SJCRH30 (cell line): ENCODE measurements at regions not wholly inside any gene's neighbourhood (a gene's known extent, or its start where the extent isn't known, plus 50 kb on each side); places are given as distances from the start of the nearest gene placed in this dataset.
"Not testable (repeated sequence)": the region's sequence is repeated elsewhere in the genome, so short reads cannot be mapped to it uniquely, and the experiment has no call there.

Source experiments
- DNase-seq, 2 experiments: peaks; one replicate each; pipeline ENCODE4 v3.0.0-alpha.2; 2015 to 2020
- H3K27ac ChIP-seq: fragments of 250-450 bp; sonication (Bioruptor Pico); 2 replicates; pipeline ENCODE4 v1.5.1; 2020; ENCODE audit warnings: mild to moderate bottlenecking, moderate library complexity
- H3K27me3 ChIP-seq: fragments of 250-450 bp; sonication (Bioruptor Pico); 2 replicates; pipeline ENCODE4 v1.5.1; 2020; ENCODE audit warnings: mild to moderate bottlenecking, moderate library complexity
- H3K36me3 ChIP-seq: fragments of 250-450 bp; sonication (Bioruptor Pico); 2 replicates; pipeline ENCODE4 v1.5.1; 2020; ENCODE audit warnings: mild to moderate bottlenecking, moderate library complexity
- H3K4me1 ChIP-seq: fragments of 250-450 bp; sonication (Bioruptor Pico); 2 replicates; pipeline ENCODE4 v1.5.1; 2020; ENCODE audit warnings: mild to moderate bottlenecking, moderate library complexity
- H3K4me3 ChIP-seq: fragments of 250-450 bp; sonication (Bioruptor Pico); 2 replicates; pipeline ENCODE4 v1.5.1; 2020; ENCODE audit warnings: mild to moderate bottlenecking, moderate library complexity
- H3K9me3 ChIP-seq: fragments of 250-450 bp; sonication (Bioruptor Pico); replicated peaks from 2 replicates; pipeline ENCODE4 v1.5.1; 2020; ENCODE audit warnings: mild to moderate bottlenecking, moderate library complexity

- H3K27ac ChIP-seq, DNase-seq, H3K9me3 ChIP-seq, H3K4me1 ChIP-seq, H3K4me3 ChIP-seq, H3K27me3 ChIP-seq, H3K36me3 ChIP-seq: not testable (repeated sequence)
Measured at GRCh38 chrX:35221391-35221790, 278.8 kb downstream of the FAM47B start.

DNA sequence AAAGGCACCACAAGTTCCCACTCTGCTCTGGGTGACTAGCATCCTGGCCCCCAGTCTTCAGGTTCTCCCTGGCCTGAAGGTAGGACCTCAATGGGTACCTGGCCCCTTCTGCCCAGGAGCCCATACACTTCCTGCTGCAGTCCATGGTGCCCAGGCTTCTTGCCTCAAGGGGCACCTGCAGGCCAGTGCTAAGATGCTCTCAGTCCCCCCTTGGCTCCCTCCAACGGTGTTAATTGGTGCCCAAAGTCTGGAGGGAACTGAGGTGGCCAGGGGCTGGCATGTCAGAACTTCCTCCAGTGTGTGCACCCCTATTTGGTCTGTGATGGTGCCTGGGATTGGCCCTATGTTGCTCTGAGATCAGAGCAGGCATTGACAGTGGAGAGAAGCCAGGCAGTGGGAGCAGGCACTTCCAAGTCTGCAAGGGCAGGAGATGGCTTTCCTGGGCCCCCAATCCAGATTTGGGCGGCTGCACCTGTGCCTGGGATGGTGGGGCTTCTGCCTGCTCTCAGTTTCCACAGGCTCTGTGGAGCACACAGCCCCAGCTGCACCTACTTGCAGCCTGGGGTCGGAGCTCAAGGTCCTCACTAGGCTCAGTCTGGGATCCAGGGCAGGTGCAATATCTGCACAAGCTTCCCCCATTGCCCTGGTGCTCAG lies 301.6 kb downstream of the FAM47B start:
- no peak overlapping the region for H3K27ac ChIP-seq
- no peak overlapping the region for H3K4me3 ChIP-seq
- no peaks in the 10 kb centered on the region for H3K36me3 ChIP-seq
- no peaks in the 10 kb centered on the region for H3K27me3 ChIP-seq
- DNase-seq: no peak
- no peaks in the 10 kb centered on the region for H3K4me1 ChIP-seq
- no peaks in the 10 kb centered on the region for H3K9me3 ChIP-seq

DNA sequence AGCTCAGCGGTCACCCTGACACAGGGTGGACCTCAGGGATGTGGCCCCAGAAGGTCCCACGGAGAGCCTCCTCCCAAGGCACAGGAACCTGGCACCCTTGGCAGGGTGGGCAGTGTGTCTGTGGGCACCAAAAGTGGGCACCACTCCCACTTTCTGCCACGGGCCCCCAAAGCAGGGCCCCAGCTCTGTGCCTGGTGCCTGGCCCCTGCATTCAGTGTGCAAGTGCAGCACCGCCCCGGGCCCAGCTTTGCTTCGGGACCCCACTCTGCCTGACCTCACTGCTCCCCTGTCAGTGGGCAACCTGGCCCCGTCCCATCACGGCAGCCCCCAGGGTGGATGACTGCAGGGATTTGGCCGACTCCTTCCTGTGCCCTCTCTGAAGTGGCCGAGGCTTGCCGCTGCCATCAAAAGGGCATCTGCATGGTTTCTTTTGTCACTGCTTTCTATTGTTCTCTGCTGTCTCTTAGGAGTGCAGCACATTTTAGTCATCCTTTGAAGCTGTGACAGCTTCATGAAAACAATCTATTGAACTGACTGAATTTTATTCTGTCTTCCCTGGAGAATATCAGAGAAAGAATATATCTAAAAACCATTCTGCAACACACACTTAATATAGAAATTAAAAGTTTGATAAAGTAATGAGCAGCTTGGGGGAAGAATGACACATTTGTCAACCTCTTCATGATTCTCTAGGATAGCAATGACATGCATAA lies 302.4 kb downstream of the FAM47B start:
- Histone ChIP-seq H3K27ac (no peak overlapping the region), H3K36me3 (no peaks in the 10 kb centered on the region), H3K9me3 (no peaks in the 10 kb centered on the region), H3K4me1 (no peaks in the 10 kb centered on the region), H3K27me3 (no peaks in the 10 kb centered on the region), H3K4me3 (no peak overlapping the region)
- DNase-seq: no peak

- no peaks in the 10 kb centered on the region for H3K36me3 ChIP-seq
- H3K4me1 ChIP-seq: no peaks in the 10 kb centered on the region
- no peaks in the 10 kb centered on the region for H3K9me3 ChIP-seq
- H3K4me3 ChIP-seq: no peak overlapping the region
- no peaks in the 10 kb centered on the region for H3K27me3 ChIP-seq
- no peak overlapping the region for H3K27ac ChIP-seq
- peak in 1 of 2 experiments; percentile 9 for DNase-seq
Measured at GRCh38 chrX:35251226-35251625, 308.6 kb downstream of the FAM47B start.

DNA sequence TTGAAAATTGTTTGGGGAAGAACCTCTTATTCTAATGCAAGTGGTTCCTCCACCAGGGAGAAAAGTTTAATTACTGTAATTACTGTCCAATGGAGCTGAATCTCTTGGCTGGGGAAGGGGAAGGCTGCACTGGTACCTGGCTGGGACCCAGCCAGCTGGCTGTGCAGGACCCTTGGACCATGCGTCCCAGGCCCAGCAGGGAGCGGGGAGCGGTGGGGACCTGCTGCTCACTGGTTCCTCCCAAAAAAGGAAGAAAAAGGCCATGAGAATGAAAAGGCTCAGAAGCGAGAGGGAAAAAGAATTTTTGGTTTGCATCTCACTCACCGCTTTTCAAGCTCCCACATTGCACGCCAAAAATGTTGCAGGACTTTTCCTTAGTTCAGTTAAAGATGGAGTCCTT lies 333.5 kb downstream of the FAM47B start:
- Histone ChIP-seq H3K9me3 (no peaks in the 10 kb centered on the region), H3K4me1 (no peaks in the 10 kb centered on the region), H3K27me3 (no peaks in the 10 kb centered on the region), H3K36me3 (no peaks in the 10 kb centered on the region), H3K4me3 (no peak overlapping the region), H3K27ac (no peak overlapping the region)
- DNase-seq: no peak

DNA sequence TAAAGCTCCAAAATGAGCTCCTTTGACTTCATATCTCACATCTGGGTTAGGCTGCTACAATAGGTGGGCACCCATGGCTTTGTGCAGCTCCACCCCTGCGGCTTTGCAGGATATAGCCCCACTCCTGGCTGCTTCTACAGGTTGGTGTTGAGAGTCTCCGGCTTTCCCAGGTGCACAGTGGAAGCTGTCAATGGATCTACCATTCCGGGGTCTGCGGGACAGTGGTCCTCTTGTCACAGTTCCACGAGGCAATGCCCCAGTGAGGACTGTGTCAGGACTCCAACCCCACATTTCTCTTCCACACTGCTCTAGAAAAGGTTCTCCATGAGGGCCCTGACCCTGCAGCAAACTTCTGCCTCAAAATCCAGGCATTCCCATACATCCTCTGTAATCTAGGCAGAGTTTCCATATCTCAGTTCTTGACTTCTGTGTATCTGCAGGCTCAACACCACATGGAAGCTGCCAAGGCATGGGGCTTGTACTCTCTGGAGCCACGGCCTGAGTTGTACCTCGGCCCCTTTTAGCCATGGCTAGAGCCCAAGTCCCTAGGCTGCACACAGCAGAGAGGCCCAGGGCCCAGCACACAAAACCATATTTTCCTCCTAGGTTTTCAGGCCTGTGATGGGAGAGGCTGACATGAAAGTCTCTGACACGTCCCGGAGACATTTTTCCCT lies 342.8 kb downstream of the FAM47B start:
- Histone ChIP-seq H3K27ac (no peak overlapping the region), H3K27me3 (no peaks in the 10 kb centered on the region), H3K4me3 (no peak overlapping the region), H3K4me1 (no peaks in the 10 kb centered on the region), H3K9me3 (no peaks in the 10 kb centered on the region), H3K36me3 (no peaks in the 10 kb centered on the region)
- DNase-seq: no peak

GRCh38 chrX:35288657-35289056 lies 346.1 kb downstream of the FAM47B start:
- DNase-seq: no peak
- Histone ChIP-seq H3K4me1 (no peaks in the 10 kb centered on the region), H3K4me3 (no peak overlapping the region)

DNA sequence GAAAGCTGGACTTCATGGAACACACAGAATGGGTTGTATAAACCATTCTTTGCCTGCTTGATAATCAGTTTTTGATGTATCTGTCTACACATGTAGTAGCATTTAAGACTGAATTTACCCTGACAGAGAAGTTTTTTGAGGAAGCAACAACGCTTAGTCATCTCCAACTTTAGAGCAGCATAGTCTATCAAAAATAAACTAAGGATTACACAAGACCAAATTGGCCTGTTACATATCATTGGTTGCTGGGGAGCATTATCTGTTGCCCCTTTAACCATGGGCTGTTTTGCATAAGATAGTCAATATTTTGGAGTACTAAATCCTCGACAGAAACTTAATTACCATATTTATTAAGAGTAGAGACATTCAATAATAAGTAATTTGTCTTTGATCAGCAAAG lies 347.4 kb downstream of the FAM47B start:
- no peaks in the 10 kb centered on the region for H3K27me3 ChIP-seq
- no peak for DNase-seq
- H3K4me3 ChIP-seq: no peak overlapping the region
- no peaks in the 10 kb centered on the region for H3K4me1 ChIP-seq
- no peaks in the 10 kb centered on the region for H3K9me3 ChIP-seq
- no peak overlapping the region for H3K27ac ChIP-seq
- H3K36me3 ChIP-seq: no peaks in the 10 kb centered on the region

More at GRCh38 chrX:35288657-35289056, 346.1 kb downstream of the FAM47B start:
- H3K27me3 ChIP-seq: no peaks in the 10 kb centered on the region
- no peaks in the 10 kb centered on the region for H3K36me3 ChIP-seq
- H3K27ac ChIP-seq: no peak overlapping the region
- no peaks in the 10 kb centered on the region for H3K9me3 ChIP-seq

GRCh38 chrX:35291013-35291412 lies 348.4 kb downstream of the FAM47B start:
- Histone ChIP-seq H3K27ac (no peak overlapping the region), H3K9me3 (no peaks in the 10 kb centered on the region), H3K36me3 (no peaks in the 10 kb centered on the region), H3K4me3 (no peak overlapping the region), H3K4me1 (no peaks in the 10 kb centered on the region), H3K27me3 (no peaks in the 10 kb centered on the region)
- no peak for DNase-seq

DNA sequence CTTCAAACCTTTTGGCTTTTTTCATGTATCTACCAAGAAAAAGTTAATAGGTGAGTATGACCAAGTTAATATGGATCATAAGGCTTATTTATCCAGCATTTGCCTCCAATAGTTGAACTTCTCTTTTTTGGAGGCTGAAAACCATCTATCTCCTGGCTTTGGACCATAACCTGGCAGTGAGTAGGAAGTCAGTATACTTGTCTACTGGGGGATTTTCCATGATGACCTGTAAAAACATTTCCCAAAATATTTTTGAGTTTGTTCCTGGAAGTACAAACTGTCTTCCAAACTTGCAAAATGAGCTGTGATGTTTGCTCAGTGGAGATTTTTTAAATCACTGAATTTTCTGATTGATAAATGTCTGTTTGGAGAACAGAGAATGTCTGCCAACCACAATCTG lies 349.9 kb downstream of the FAM47B start:
- Histone ChIP-seq H3K36me3 (no peaks in the 10 kb centered on the region), H3K27me3 (no peaks in the 10 kb centered on the region), H3K9me3 (no peaks in the 10 kb centered on the region), H3K27ac (no peak overlapping the region), H3K4me1 (no peaks in the 10 kb centered on the region), H3K4me3 (no peak overlapping the region)
- DNase-seq: no peak

DNA sequence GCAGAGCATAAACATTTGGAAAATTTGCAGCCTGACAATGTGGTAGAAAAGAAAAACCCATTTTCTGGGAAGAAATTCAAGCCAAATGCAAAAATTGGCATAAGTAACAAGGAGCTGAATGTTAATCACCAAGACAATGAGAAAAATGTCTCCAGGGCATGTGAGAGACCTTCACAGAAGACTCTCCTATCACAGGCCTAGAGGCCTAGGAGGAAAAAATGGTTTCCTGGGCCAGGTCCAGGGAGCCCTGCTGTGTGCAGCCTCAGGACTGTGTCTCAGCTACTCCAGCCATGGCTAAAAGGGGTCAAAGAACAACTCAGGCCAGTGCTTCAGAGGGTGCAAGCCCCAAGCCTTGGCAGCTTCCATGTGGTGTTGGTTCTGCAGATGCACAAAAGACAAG lies 362.4 kb downstream of the FAM47B start:
- not testable (repeated sequence) for DNase-seq, H3K36me3 ChIP-seq, H3K4me1 ChIP-seq

DNA sequence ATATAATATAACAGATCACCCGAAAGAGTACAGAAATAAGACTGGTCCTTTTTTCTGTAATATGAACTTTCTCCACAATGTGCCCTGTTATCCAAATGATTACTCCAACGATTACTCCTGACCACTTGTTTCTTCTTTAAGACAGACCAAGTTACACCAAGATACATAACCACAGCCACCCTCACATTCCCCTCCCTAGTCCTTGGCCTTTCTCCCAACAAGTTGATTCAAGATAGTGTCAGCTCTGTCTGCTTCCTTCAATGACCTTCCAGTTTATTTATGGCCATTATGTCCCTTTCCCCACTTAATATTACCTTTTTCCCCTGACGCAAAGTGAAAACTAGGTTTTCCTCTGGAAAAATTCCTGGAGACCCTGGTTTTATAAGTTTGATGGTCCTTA lies 397.2 kb downstream of the FAM47B start:
- Histone ChIP-seq H3K4me1 (no peaks in the 10 kb centered on the region), H3K4me3 (no peak overlapping the region), H3K9me3 (no peaks in the 10 kb centered on the region), H3K36me3 (no peaks in the 10 kb centered on the region), H3K27me3 (no peaks in the 10 kb centered on the region), H3K27ac (no peak overlapping the region)
- DNase-seq: no peak

More for the DNA sequence above, 362.4 kb downstream of the FAM47B start:
- not testable (repeated sequence) for H3K27me3 ChIP-seq, H3K4me3 ChIP-seq, H3K9me3 ChIP-seq, H3K27ac ChIP-seq

- H3K27ac ChIP-seq: no peak overlapping the region
- H3K4me1 ChIP-seq: no peaks in the 10 kb centered on the region
- no peaks in the 10 kb centered on the region for H3K36me3 ChIP-seq
- no peaks in the 10 kb centered on the region for H3K27me3 ChIP-seq
- no peak for DNase-seq
- H3K4me3 ChIP-seq: no peak overlapping the region
- no peaks in the 10 kb centered on the region for H3K9me3 ChIP-seq
Measured at GRCh38 chrX:35340465-35340864, 397.9 kb downstream of the FAM47B start.

GRCh38 chrX:35351212-35351611 lies 408.6 kb downstream of the FAM47B start:
- Histone ChIP-seq H3K27ac (no peak overlapping the region), H3K9me3 (no peaks in the 10 kb centered on the region), H3K4me3 (no peak overlapping the region), H3K4me1 (no peaks in the 10 kb centered on the region), H3K27me3 (no peaks in the 10 kb centered on the region), H3K36me3 (no peaks in the 10 kb centered on the region)
- DNase-seq: no peak

- Histone ChIP-seq H3K27me3 (no peaks in the 10 kb centered on the region), H3K36me3 (no peaks in the 10 kb centered on the region), H3K4me3 (no peak overlapping the region), H3K9me3 (no peaks in the 10 kb centered on the region), H3K4me1 (no peaks in the 10 kb centered on the region), H3K27ac (no peak overlapping the region)
- DNase-seq: no peak
Measured at GRCh38 chrX:35351795-35352483, 409.3 kb downstream of the FAM47B start.
